ENCODE measurements at regions not wholly inside any gene's neighbourhood (a gene's known extent, or its start where the extent isn't known, plus 50 kb on each side); places are given as distances from the start of the nearest gene placed in this dataset.
"Not testable (repeated sequence)": the region's sequence is repeated elsewhere in the genome, so short reads cannot be mapped to it uniquely, and the experiment has no call there.

DNA sequence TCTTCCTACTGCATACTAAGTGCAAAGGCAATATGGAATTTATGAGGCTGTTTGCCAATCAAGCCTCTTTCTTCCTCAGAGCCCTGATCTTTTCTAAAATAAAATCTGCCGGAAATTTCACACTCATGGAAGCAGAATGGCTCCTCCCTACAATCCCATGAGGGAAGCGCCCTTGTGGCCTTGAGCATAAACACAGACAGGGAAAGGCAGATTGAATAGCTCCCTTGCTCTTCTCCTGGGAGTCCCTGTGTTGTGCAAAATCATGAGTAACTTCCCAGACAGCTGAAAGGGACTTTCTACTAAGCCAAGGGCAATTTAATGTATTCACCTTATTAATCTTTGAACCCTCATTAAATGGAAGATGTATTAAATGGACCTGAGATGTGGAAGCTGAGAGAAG lies 226.1 kb upstream of the PIK3R1 start:
- no peak overlapping the region for H3K4me3 ChIP-seq (ENCODE audit: low read depth, low read length)

DNA sequence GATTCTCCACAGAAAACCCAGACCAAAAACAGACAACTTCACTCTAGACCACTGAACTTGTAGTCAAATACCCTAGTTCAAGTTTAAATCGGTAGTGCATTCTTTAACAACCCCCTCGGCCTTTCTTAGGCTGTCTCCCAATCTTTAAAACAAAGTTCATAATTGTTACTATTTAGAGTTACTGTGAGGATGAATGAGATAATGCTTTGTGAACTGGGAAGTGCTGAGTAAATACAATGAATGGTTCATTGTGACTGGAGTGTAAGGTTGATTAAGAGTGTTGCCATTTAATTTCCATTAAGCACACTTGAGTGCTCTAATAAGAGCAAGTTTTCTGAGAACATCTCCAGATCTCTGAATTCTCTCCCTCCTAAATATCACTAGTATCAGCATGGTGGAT lies 228.8 kb upstream of the PIK3R1 start:
- H3K4me3 ChIP-seq (ENCODE audit: low read depth, low read length), result no peak overlapping the region

DNA sequence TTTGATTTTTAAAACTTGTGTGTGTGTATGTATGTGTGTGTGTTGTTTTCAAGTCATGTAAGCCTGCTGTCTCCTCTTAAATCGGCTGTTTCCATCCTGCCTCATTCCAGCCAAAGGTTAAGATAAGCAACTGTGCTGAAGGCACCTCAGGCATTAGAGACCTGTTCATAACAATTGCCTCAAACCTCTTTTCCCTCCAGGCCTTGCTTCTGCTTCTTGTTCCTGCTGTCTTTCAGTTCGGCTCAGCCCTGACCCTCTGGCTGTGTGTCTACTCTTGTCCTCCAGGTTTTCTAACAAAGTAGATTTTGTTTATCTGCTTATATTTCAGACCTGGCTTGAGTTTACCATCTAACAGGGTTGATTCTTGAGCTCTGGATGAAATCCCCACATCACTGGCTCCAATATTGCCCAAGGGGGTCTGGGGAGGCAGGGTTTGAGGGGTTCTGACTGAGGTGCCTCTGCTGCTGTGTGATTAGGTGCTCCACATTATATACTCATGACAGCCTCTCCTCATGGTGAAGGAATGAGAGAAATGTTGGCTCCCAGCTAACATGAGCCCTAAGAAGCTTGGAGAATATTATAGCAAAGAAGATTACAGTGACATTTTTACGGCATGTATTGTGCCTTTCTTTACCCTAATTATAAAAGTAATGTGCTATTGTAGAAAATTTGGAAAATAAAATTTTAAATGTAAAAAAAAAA lies 229.7 kb upstream of the PIK3R1 start:
- no peak overlapping the region for H3K4me3 ChIP-seq (ENCODE audit: low read depth, low read length)

DNA sequence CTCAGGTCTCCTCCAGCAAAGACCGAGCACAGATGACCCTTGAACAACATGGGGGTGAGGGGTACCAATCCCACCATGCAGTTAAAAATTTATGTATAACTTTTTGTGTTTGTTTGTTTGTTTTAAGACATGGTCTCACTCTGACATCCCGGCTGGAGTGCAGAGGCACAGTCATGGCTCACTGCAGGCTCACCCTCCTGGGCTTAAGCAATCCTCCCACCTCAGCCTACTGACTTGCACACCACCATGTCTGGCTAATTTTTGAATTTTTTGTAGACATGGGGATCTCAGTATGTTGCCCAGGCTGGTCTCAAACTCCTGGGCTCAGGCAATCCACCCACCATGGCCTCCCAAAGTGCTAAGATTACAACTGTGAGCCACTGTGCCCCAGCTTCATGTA lies 231.0 kb upstream of the PIK3R1 start:
- H3K4me3 ChIP-seq (ENCODE audit: low read depth, low read length), result no peak overlapping the region

DNA sequence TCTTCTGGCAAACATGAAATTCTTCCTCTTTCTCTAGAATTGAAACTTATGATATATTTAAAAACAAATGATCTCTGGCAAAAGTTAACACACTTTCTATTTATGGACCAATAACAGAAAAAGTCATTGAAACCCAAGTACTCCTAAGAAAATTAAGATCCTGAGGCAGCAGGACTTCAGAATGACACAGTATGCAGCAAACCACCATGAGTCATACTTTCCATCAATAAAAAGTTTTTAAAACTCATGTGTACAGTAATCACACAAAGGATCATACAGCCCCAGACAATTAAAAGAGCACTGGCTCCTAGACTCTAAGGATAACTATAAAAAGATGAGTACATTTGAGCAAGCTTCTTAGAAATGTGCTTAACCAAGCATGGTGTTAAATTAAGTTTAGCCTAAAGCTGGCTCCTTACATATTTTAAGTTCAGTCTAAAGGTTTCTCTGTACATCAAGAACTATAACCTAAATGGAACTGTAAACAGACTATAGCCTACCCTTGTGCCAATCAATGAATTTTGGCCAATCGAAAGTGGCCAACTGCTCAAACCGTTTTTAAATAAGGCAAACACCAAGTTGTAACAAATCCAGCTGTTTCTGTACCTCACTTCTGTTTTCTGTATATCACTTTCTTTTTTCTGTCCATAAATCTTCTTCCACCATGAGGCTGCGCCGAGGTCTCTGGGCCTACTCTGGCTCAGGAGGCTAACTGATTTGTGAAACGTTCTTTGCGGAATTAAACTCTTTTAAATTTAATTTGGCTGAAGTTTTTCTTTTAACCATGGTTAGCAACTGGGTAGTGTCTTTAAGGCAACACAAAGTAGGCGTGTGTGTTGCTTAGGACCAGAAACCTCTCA lies 232.1 kb upstream of the PIK3R1 start:
- no peak overlapping the region for H3K4me3 ChIP-seq (ENCODE audit: low read depth, low read length)

DNA sequence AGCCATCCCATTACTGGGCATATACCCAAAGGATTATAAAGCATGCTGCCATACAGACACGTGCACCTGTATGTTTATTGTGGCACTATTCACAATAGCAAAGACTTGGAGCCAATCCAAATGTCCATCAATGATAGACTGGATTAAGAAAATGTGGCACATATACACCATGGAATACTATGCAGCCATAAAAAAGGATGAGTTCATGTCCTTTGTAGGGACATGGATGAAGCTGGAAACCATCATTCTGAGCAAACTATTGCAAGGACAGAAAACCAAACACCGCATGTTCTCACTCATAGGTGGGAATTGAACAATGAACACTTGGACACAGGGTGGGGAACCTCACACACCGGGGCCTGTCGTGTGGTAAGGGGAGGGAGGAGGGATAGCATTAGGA lies 233.4 kb upstream of the PIK3R1 start:
- H3K4me3 ChIP-seq (ENCODE audit: low read depth, low read length), result not testable (repeated sequence)

DNA sequence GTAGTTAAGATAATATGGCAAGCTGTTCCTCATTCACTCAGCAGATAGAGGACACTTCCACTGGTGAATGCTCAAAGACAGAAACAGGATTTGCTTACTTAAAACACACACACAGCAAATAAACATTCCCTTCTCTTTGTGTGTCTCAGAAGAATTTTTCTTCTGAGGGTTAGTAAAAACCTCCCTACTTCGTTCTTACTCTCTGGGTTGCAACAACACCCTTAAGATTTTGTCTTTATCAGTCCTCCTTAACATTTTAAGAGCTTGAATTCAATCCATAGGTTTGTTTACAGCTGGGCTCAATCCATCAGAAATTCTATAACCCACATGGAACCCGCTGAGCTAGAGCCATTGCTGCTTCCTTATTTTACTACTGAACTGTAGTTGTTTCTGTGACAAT lies 237.4 kb upstream of the PIK3R1 start:
- H3K4me3 ChIP-seq (ENCODE audit: low read depth, low read length), result no peak overlapping the region

DNA sequence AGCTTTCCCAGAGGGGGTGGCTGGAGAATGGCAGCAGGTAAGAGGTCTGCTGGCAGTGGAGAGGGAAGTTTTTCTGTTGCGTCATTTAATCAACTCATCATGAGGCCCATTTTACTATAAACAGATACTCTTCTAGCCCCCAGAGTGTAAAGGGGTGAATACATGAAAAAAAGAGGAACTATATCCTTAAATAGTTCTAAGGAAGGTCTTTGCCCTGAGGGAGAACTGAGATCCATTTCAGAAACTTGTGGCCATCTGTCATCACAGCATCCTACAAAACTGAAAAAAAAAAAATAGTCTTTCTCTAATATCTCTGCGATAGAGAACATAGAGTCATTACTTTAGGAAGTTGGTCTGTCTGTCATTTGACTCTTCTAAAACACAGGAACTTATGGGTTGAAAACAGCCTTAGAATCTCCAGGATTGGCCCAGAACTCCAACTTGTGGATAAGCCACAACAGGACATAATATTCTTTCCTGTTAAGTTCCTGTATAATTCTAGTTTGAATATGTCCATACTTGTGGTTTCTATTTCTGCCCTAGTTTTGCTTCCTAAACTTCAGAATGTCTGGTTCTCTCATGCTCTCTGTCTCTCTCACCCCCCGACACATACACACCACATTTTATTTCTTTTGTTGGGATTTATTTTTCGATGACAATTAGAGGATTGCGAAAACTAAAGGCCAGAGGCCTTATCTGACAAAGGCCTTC lies 238.5 kb upstream of the PIK3R1 start:
- no peak overlapping the region for H3K4me3 ChIP-seq (ENCODE audit: low read depth, low read length)

DNA sequence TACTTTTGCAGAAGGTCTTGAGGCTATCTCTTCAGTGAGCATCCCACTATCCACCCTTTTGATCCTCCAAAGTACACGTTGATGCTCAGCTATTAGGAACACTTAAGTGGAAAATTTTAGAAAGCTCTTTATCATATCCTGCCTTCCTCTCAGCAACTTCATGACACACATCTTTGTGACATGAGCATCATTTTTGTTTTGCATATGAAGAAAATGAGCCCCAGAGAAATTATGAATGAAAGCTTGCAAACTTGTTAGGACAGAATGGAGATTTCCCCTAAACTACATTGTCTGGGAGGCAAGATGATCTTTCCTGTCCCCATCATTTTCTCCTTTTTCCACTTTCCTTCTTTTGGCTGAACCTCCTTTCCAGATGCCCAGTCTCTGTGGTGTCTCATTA lies 239.4 kb upstream of the PIK3R1 start:
- no peak overlapping the region for H3K4me3 ChIP-seq (ENCODE audit: low read depth, low read length)

DNA sequence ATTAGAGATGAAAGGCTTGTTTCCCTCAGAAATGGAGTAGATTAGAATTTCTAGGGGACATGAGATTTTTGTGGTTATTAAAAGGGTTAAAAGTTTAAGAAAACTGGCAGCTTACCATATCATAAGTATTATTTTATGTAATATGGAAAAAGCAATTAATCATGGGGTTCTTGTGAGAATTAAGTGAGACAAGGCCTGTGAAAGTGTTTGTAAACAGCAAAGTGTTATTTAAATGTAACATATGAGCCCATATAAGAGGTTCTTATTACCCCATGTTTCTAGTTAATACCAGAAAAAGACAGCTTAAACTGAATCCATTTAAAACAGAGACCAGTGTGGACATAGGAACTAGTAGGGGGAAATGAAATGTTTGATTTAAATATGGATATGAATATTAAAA lies 241.1 kb upstream of the PIK3R1 start:
- no peak overlapping the region for H3K4me3 ChIP-seq (ENCODE audit: low read depth, low read length)

DNA sequence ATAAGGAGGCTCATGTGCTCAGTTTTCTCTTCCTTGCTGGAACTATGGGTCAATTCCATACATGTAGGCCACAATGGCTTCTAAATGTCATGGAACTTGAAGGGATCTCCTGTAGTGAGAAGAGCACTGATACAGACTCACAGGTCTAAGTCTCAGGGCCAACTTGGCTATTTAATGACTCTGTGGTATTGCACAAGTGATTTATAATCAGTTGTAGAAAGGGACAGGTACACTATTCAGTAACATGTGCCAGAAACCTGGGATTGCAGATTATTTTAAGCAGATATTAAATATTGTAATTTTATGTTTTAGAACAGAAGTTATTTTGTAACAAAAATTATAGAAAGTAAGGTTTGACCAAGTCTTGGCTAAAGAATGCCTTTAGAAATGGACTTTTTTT lies 241.5 kb upstream of the PIK3R1 start:
- H3K4me3 ChIP-seq (ENCODE audit: low read depth, low read length), result no peak overlapping the region

DNA sequence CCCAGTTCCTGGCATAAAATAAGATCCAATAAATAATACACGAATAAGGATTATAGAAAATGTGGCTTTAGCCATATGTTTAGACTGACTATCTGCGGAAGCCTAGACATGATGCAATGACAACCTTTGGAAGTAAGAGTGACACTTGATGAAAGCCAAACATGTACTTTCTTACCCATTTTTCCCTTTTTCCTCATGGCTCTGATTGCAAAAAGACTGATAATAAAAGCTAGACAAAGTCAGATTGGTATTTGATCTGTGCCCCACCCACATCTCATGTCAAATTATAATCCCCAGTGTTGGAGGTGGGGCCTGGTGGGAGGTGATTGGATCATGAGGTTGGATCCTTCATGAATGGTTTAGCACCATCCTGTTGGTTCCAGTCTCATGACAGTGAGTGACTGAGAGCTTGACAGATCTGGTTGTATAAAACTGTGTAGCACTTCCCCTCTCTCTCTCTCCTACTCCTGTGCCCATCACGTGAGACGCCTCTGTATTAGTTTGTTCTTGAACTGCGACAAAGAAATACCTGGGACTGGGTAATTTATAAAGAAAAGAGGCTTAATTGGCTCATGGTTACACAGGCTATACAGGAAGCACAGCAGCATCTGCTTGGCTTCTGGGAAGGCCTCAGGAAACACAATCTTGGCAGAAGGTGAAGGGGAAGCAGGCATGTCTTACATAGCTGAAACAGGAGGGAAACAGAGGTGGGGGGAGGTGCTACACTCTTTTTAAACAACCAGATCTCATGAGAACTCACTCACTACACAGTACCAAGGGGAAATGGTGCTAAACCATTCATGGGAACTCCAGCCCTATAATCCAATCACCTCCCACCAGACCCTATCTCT lies 243.4 kb upstream of the PIK3R1 start:
- H3K4me3 ChIP-seq (ENCODE audit: low read depth, low read length), result no peak overlapping the region

DNA sequence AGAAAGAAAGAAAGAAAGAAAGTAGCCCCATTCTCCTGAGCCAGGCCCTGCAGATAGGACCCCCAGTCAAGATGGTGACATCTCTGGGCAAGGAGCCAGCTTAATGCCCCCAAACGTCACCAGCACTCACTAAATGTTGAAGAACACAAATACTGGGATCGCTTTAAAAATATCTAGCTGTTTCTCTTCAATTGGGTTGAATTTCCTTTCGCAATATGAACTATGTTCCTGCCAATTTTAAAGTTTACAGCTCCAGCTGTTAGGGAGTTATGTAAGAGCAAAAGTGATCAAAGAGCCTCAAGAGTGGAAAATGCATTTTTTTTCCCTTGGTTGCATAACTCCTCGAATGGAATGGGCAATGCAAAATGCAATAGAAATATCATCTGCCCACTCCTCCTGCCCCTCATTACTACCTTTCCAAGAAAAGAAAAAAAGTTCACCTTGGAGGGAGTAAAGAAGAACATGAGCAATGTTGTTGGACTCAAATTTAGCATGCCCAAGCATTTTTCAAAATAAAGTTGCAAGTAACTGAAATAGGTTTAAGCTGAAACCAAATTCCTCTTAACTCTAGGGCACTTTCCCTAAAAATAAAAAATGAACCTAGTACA lies 244.2 kb upstream of the PIK3R1 start:
- no peak overlapping the region for H3K4me3 ChIP-seq (ENCODE audit: low read depth, low read length)

DNA sequence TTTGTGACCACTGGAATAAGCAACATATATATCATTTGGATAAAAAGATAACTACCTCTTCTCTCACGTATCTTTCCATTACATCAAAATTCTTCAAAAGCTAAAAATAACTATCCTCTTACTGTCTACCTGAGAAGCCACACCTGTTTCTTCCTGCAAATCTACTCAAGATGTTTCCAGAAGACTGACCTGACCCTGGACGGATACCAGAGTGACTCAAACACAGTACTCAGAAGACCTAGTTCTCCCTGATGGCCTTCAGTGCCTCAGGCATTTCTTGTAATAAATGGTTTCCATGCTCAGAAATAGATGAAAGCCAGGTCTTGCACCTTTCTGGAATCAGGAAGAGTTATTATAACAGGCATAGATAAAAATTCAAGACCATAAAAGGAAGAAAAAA lies 245.9 kb upstream of the PIK3R1 start:
- H3K4me3 ChIP-seq (ENCODE audit: low read depth, low read length), result no peak overlapping the region

DNA sequence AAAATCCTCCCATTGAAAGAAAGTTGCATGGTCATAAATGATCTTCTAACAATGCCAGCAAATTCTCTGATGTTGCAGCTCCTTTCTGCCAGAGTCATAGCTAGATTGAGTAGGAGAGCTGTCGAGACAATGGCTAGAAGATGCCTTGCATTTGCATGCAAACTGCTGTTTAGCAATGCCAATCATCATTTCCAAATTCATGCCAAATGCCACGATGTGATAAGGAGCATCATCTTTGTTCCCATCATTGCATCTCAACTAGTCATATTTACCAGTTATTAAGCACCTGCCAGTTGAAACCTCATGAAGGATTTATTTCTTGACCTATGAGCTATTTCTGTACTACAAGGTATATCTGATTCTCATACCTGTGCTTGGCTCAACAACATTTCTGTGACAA lies 246.4 kb upstream of the PIK3R1 start:
- no peak overlapping the region for H3K4me3 ChIP-seq (ENCODE audit: low read depth, low read length)

DNA sequence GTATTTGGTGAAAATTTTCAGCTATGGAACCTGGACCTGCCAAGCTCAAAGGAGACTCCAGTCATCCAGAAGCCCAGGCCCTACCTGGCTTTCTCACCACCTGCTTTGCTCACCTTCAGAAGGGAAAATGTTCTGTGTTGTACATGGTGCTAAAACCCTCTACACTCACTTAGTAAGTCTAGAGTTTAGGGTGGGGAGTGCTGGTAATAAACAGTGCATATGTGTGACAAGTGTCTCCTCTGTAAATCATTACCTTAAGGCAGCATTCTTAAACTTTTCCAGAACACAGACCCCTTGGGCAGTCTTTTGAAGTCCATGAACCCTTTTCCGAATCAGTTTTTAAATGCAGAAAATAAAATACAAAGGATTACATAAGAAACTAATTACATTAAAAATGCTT lies 248.8 kb upstream of the PIK3R1 start:
- no peak overlapping the region for H3K4me3 ChIP-seq (ENCODE audit: low read depth, low read length)

DNA sequence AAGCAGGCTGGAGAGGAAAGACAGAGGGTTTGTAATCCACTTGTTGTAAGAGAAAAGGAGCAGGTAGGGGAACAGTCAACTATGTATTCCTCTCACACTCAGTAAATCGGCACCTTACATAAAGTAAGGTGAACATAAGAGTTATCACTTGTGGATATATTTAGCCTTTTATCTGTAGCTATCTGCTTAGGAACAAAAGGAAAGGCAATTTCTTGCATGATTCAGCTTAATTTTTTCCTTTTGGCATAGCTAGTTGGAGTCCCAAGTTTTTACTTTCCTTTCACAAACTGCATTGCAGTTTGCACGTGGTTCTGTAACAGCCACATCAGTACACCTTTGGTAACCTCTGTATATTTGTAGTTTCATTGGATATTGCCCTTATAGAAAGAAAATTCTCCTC lies 250.9 kb upstream of the PIK3R1 start:
- H3K4me3 ChIP-seq (ENCODE audit: low read depth, low read length), result no peak overlapping the region

DNA sequence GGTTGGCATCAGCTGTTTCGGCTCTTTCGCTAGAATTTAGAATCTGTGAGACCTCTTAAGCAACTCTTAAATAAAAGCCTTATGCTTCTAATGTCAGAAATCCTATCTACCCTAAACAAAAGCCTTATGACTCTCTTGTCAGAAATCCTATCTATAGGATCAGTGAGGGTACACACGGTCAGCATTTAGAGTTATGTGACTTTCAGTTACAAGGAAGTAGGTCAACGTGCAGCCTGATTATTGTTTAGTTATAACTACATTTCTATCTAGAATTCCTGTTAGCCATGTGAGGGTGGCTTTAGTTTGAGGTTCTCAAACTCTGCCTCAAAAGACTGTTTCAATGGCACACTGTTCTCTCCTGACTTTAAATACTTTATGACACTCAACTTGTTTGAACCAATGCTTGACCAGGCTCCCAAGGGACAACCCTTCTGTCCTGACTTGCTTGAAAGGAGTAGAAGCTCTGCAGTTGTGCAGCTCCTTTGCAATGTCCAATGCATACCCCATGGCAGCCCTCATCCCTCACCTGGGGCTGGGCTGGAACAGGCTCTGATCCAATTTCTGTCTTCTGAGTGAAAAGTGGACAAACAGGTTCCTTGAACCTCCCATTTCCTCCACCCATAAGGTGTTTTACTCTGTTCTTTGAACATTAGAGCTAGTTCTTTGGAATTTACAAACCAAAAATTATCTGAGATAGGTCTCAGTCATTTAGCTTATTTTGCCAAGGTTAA lies 251.6 kb upstream of the PIK3R1 start:
- no peak overlapping the region for H3K4me3 ChIP-seq (ENCODE audit: low read depth, low read length)

DNA sequence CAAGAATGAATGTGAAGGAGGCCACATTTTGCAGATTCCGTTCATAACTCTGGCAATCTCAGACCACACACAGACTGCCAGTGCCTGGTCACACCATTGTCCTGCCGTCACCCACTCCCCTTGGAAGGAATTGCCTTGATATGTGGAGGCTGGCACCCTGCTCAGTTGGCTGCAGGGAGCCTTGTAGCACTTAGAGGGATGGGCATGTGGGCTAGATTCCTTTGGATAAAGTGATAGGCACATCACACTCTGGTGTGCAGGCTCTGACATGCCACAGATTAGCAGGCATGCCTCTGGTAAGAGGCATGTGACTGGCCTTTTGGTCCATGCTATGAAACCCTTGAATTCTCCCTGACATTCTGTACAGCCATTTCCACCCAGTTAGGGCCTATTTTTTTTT lies 254.6 kb upstream of the PIK3R1 start:
- no peak overlapping the region for H3K4me3 ChIP-seq (ENCODE audit: low read depth, low read length)

DNA sequence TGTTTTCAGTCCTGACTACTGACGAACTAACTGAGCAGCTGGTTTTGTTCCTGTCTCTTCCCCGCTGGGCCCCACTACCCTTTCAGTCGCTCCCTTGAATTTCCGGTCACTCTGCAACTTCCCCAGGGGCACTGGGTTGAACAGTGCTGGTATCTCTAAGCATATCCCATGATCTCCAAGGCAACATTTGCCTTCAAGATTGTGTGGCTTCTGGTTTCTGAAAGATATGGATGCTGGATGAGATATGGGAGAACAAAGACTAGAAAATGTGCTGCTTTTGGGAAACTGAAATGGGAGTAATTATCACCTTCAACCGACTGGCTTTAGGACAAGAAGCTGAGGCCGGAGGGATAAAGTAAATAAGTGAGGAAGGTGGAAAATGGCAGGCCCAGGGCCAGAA lies 258.2 kb upstream of the PIK3R1 start:
- no peak overlapping the region for H3K4me3 ChIP-seq (ENCODE audit: low read depth, low read length)
